Activated CD4-positive, alpha-beta T cell treated with anti-CD3 and anti-CD28 coated beads, Interleukin-2, amount 50 U/mL, for 1 hour (primary cell): ENCODE measurements at regions not wholly inside any gene's neighbourhood (a gene's known extent, or its start where the extent isn't known, plus 50 kb on each side); places are given as distances from the start of the nearest gene placed in this dataset.

Experiments used
- DNase-seq: peaks from one replicate; pipeline ENCODE4 v3.0.0-alpha.2; 2020

- no peak for DNase-seq
Measured at GRCh38 chr2:221337957-221338685, 234.0 kb downstream of the EPHA4 start.

GRCh38 chr2:221342388-221342787 is 229.7 kb downstream of the EPHA4 start:
- no peak for DNase-seq

DNA sequence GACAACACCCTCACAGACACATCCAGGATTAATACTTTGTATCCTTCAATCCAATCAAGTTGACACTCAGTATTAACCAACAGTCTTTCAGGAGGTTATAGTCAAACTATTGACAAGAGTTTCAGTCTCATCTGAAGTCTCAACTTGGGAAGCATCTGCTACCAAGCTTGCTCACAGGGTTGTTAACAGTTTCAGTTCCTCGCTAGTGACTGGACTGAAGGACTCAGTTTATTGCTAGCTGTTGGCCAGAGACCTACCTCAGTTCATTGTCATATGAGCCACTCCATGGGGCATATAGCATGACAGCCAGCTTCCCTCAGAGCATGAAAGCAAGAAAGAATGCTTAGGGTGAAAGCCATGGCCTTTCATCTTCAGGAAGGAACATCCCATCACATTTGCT is 228.6 kb downstream of the EPHA4 start:
- no peak for DNase-seq

GRCh38 chr2:221345516-221345915 is 226.6 kb downstream of the EPHA4 start:
- DNase-seq, result no peak

- no peak for DNase-seq
Measured at GRCh38 chr2:221346411-221346810, 225.7 kb downstream of the EPHA4 start.

- DNase-seq, result no peak
Measured at GRCh38 chr2:221347471-221347870, 224.6 kb downstream of the EPHA4 start.

DNA sequence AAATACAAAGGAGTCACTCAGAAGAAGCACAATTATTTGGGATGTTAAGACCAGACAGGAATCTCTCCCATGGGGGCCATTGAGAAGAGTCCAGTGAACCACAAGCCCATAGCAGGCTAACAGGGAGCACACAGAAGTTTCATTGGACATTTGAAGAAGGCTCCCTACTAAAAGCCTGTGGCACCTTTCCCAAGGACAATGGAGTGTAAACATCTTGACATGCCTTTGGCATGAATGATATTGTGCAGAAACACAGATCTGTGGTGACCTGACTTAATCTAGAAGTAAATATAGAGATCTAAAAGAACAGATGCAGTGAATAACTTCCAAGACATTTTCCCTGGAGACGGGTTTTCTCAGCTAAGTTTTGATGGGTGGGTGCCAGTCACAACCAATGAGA is 221.5 kb downstream of the EPHA4 start:
- no peak for DNase-seq

- no peak for DNase-seq
Measured at GRCh38 chr2:221353201-221353600, 218.9 kb downstream of the EPHA4 start.

DNA sequence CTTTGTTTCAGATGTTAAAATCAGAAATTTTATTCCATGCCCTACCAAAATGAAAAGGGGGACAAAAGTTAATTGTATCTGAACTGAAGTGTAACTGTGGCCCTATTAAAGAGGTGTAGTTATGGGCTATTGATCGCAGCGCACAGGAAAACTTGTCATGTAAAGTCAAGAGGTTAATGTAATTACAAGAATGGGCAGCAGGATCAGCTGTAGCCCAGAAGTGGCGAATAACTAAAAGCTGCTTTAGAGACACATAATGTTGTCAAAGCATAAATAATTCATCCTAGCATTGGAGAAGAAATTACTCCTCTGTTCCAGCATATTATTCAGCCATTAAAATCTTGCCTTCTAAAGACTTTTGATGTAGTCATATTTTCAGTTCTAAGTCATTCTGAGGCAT is 211.8 kb downstream of the EPHA4 start:
- no peak for DNase-seq

- no peak for DNase-seq
Measured at GRCh38 chr2:221360742-221361141, 211.4 kb downstream of the EPHA4 start.

DNA sequence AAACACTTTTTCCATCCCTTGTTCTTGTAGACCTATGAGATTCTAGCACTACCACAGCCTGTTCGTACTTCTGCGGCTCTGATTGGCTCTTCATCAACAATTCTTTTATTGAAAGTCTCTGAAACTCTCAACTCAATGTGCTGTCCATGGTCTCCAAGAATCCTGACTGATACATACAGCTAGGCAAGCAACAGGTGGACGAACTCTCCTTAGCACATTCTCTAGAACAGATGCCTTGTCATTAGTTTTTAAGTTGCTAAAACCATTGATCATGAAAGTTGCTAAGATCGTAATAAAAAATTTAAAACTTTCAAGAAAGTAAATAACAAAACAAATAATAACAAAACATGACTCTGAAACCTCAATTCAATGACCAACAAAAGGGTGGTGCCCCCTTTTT is 210.5 kb downstream of the EPHA4 start:
- no peak for DNase-seq

DNA sequence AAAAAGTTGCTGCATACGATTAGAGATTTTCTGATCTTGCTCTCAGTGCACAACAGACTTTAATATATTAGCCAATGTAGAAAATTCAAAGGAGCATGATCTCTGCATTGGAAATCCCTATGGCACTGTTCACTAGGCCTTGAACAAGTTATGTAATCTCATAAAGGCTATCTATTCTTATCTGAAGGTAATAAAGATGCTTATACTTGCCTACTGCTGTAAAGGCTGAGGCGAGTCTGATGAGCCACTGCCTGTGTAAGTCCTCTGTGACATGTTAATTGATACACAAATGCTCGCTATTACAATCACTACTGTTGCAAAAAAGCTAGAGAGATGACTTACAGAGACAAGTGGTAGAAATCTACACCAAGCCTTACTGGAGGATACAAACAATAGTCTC is 207.4 kb downstream of the EPHA4 start:
- DNase-seq, result no peak
